ENCODE measurements at regions not wholly inside any gene's neighbourhood (a gene's known extent, or its start where the extent isn't known, plus 50 kb on each side); places are given as distances from the start of the nearest gene placed in this dataset.
"Not testable (repeated sequence)": the region's sequence is repeated elsewhere in the genome, so short reads cannot be mapped to it uniquely, and the experiment has no call there.

DNA sequence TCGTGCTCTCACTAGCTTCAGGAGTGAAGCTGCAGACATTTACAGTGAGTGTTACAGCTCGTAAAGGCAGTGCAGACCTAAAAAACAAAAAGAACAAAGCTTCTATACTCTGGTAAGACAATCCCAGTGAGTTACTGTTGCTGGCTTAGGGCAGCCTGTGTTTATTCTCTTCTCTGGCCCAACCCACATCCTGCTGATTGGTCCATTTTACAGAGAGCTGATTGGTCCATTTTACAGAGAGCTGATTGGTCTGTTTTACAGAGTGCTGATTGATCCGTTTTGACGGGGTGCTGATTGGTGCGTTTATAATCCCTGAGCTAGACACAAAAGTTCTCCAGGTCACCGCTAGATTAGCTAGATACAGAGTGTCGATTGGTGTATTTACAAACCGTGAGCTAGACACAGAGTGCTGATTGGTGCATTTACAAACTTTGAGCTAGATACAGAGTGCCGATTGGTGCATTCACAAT is 158.0 kb downstream of the KLRB1 start:
- not testable (repeated sequence) for DNase-seq (ENCODE audit: low spot score)

DNA sequence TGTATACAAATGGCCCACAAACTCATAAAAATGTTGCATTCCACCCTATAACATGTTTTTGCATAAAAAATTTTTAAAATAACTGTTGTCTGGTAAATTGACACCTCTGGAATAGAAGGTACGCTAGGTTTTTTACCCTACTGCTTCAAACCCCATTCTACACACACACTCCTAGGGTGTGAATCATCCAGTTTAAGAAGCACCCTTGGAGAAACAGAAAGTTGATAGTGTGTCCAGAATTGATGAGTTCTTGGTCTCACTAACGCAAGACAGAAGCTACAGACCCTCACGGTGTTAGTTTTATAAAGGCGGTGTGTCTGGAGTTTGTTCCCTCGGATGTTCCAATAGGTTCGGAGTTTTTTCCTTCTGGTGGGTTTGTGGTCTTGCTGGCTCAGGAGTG is 158.5 kb downstream of the KLRB1 start:
- no peak for DNase-seq (ENCODE audit: low spot score)

DNA sequence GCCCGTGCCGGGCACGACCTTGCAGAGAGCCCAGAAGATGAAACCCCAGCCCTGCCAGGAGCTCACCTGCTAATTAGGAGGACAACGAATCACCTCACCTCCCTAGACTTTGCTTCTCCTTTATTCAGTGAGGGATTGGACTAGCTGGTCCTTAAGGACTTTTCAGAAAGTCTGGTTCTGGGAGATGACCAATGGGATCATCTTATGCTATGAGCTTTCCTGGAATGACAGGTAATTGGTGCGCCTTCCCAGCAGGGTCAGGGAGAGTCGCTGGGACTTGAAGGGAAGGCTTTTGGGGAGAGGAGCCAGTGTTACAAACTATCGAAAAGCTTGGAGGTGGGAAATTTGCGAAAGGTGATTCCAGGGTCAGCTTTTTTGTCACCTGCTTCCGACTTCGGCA is 159.1 kb downstream of the KLRB1 start:
- DNase-seq (ENCODE audit: low spot score), result not testable (repeated sequence)

DNA sequence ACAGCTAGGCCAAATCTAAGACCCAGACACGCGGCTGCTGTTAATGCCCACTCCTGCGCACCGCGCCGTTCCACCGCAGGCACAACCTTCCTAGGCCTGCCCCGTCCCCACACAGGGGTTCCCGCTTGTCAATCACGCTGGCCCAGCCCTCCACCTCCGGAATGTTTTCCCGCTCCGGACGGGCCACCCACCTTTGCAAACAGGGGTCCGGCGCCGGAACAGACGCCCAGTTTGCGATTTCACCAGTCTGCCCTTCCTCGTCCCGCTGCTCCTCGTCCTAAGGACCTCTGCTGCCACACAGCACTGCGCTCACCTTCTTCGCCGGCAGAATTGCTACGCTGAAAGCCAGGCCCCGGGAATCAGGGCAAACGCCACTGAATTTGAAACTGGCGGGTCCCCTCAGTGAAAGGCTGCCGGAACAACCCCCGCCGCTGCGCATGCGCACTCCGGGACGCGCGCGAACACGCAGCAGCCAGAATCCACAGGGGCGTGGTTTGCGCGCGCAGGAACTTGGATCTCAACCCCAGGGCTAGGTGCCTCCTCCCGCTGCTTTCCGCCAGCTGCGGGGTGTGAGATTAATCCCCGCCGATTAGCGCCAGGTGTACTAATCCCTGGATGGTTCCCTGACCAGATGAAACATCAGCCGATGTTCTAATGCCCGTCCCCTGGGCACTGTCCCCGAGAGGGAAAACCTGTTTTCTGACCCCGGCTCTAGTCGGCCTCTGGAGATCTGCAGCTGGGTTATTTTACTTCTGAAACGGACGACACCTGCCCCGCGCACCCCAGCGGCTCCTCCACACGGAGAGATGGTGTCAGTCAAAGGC is 159.7 kb downstream of the KLRB1 start:
- DNase-seq (ENCODE audit: low spot score), result peak; percentile 84

DNA sequence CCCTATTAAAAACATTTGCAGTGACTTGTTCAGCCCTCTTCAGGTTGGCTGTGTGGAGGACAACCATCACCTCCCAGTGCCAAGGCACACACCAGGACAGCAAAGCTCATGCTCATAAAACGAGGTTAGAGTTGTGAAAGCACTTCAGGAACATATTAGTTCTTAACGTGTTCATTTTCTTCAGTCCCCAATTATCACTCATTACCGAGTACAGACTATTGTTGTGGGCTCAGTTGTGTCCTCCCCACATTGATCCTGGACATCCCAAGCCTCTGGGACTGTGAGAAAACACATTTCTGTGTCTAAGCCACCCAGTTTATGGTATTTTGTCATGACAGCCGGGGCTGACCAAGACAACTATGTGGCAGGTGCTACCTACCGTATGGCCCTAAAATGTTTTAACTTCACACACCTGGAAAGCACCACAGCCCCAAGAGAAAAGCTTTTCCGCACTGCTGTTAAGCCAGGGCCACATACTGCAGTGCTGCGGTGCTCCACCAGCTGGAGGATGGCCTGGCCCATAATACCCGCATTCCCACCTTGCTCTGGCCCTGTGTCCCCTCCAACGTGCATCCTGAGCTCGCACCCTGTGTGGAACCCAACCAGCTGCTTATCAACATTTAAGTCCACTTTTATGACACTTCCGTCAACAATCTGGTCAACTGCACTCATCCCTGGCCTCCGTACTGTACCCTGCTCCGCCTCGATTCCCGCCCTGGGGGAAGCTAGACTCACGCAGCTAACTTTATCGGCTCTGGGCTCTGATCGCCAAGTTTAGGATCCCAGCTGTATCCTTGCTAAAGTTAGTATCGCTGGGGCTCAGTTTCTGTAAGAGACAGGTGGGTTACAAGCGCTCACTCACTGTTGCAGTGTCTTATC is 160.6 kb downstream of the KLRB1 start:
- not testable (repeated sequence) for DNase-seq (ENCODE audit: low spot score)

DNA sequence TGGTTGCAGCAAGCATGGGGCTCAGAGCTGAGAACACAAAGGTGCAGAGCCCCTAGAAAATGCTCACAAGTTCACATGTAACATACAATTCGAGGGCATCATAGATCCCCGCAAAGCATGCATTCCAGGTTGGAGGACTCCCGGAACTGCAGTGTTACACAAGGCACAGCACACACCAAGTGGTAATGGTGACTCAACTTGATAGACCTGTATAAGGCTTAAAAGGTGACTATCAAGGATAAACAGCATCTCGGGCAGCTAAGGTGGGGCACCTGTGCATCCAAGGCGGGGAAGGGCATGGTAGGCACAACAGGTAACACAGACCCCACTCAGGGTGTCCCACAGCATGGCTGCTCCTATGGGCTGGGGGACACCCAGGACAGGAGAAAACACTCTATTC is 167.3 kb downstream of the KLRB1 start:
- DNase-seq (ENCODE audit: low spot score), result not testable (repeated sequence)

DNA sequence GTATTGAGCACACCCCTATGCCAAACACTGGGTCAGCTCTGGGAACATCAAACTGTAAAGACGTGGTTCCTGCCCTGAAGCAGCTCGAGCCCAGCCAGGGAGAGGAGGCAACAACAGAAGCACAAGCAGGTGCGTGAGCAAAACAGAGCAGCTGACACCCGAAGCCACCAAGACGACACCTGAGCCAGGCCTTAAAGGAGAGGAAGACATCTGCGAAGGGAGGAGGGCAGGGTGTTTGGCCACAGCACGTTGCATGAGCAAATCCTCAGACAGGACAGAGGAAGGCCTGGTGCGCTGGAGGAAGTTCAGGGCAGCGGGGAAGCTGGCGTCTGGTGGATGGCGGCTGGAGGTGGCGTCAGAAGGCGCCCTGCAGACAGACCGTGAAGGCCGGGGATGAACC is 172.0 kb downstream of the KLRB1 start:
- DNase-seq (ENCODE audit: low spot score), result not testable (repeated sequence)

DNA sequence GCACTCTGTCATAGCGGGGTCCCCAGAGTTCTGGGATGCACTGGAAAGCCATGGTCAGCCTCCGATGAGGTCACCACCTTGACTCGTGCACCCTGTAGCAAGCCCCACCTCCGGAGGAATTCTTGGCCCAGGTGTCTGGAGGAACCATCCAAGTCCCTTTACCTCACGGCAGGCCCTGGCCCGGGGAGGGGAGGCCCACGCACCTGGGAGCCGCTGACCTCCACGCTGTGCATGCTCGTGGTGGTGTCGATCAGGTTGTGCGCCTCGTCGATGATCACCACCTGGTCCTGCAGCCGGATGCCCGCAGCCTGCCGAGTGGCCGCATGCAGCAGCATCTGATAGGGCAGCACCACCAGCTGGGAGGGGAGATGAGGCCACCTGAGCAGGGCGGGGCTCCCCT is 177.3 kb downstream of the KLRB1 start:
- not testable (repeated sequence) for DNase-seq (ENCODE audit: low spot score)

DNA sequence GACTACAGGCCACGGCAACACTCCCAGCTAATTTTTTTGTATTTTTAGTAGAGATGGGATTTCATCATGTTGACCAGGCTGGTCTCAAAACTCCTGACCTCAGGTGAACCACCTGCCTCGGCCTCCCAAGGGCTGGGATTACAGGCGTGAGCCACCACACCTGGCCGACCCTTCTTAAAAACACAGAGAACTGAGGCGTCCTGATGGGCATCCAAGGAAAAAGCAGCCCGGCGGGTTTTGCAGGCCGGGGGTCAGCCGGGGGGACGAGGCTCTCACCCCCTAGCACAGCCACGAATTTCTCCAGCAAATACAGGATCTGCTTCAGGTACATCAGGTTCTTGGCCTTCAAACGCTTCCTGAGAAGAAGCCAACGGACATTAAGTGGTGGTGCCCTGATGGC is 178.9 kb downstream of the KLRB1 start:
- not testable (repeated sequence) for DNase-seq (ENCODE audit: low spot score)

DNA sequence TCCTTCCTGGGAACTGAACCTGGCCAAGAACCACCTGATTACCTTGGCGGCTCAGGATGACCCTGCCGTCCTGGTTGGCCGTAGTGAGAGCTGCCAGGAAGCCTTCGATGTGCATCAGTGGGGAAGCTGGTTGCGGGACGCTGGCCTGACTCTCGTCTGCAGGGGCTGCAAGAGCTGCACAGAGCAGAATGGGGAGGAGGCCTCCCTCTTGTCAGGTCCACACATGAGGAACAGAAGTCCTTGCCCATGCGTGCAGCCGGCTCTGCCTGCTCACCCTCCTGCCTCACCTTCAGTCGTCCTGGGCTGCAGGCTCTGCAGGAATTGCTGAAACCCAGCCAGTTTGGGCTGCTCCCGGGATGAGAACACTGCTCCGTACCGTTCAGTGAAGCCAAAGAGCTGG is 182.3 kb downstream of the KLRB1 start:
- DNase-seq (ENCODE audit: low spot score), result not testable (repeated sequence)

DNA sequence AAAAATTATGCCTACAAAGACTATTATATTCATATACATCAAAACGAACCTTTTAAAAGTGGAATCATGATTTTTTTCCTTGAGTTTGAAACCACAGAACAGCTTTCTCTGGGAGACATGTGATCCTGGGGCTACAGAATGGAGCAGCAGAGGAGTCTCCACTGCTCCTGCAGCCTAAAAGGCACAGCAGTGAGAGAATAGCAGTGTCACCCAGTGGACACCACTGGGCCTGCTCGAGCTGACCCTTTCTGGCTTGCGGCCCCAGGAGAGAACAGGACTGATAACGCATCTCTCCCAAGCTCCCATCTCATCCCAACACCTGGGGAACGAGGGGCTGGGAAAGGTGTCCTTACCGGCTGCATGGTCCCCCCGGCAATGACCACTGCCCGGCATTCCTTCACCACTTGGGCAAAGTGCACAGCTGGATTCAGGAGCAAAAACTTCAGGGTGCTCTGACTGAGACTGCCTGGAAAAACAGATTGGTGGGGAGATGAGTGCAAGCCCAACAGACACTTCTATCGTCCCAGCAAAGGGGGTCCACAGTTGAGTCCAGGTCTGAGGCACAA is 183.5 kb downstream of the KLRB1 start:
- not testable (repeated sequence) for DNase-seq (ENCODE audit: low spot score)

DNA sequence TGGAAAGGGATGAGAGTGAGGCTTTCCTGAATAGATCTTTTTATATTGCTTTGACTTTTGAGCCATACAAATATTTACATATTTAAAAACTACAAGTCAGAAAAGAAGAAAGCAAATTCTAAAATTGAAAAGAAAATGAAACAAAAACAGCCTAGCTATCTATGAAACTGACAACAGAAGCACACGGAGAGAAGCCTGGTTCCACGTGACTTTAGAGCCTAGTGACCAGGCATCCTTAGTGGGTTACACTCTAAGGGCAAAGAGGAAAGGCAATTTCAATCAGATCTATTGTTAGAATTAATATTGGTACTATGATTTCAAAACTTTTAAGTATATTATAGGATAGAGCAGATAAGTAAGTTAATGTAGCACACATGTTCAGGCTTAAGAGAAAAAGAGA is 185.0 kb downstream of the KLRB1 start:
- DNase-seq (ENCODE audit: low spot score), result not testable (repeated sequence)

DNA sequence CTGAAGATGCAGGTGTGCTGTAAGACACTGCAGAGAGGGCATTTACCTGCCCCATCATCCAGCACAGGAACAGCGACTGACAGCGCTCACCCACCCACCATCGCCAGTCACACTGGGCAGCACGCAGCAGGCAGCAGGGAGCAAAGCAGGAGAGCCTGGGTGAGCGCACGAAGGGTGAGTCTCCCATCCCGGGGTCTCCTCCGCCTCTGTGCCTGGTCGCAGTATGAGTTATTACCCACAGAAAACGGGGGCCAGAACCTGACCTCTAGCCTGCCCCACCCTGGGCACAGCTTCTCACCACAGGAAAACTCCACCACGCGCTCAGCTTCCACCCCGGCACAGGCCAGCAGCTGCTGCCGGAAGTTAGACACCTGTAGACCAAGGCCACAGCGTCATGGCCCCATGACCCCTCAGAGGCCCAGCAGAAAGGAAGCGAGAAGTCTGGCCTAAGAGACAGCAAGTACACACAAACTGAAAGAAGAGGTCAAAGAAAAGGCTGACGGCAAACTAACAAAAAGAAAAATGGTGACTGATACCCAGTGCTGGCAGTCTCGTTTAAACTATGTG is 186.1 kb downstream of the KLRB1 start:
- DNase-seq (ENCODE audit: low spot score), result not testable (repeated sequence)

DNA sequence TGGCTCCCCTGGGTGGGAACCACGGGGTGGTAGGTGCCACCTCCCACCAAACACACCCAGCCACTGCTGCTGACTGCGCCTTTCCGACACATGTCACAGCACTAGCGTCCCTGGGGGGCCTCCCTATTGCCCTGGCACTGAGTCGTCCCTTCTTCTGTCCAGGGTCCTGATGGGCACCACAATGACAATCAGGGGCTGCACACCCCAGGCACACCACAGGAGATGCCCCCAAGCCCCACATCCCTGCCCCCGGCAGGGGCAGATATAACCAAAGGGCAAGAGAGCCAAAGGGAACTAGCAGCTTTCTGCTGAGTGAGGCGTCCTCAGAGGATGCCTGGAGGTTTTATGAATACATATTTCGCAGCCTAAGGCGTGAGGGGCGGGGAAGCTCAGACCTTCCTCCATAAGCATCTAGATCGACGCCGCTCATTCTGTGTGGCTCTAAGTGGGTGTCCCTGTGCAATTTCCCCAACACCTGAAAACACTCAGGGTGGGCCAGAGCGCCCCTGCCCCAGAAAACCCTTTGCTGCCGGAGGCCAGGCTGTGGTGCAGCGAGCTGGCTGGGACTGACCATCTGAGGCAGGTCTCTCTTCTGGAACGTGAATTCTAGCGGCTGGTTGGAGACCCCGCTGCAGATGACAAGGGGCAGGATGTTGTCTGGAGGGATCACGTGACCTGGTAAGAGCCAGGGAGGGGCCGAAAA is 186.7 kb downstream of the KLRB1 start:
- not testable (repeated sequence) for DNase-seq (ENCODE audit: low spot score)

DNA sequence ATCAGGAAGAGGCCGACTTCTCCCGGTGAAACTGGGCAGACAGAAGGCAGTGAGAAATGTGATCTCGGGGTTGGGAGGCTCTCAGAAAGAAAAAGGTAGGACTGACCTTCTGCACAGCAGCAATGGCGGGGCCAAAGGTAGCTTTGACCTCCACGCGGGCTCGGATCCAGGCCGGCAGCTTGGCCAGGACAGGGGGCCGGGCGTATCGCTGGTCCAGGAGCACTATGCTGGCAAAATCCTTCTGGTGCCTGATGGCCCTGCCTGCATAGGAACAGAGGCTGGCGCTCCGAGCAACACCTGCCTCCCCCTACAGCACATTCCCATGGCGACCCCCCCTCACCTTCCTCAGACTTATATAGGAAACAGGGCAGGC is 189.1 kb downstream of the KLRB1 start:
- not testable (repeated sequence) for DNase-seq (ENCODE audit: low spot score)

DNA sequence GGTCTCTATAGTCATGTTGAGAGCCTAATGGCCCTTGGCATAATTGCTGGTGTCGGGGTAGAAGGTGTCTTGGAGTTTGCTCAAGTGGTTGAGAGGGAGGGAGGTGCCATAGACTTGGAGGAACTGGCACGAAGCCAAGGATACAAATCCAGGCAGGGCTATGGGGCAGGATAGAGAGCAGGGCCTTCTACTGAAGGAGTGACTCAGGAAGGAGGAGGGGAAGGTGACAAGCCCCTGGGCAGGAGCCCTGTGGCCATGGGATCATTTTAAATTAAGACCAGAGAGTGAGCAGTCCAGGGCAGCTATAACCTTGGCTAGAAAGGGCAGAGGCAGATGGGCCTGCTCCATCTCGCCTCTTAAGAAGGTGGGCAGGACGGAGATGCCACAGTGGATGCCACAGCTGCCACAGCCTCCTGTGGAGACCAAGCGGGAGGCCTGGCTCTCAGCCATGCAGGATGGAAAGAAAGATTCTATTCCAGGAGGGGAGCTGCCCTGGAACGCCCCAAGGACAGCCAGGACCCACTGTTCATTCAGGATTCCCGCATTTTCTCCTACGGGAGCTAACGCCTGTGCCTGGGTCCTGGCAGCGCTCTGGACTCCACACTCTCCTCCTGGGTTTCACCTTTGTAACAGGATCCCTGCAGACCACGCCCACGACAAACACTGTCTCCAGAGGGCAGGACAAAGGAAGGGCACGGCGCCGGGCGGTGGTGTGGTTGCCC is 189.6 kb downstream of the KLRB1 start:
- not testable (repeated sequence) for DNase-seq (ENCODE audit: low spot score)

DNA sequence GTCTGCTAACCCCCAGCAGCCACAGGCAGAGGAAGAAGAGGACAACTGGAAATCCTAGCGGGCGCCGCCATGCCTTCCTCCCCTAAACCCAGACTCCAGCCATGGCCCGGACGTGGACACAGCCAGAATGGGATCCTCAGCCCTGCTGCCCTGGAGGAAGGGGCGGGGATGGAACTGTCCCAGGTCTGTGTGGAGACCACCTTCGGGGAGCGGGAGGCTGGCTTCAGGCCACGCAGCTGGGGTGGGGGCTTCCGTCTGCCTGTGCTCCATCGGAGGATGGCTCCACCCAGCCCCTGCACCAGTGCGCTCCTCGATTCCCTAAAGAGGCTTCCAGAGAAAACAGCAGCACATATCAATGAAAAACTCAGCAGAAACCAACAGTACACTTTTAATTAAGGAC is 190.4 kb downstream of the KLRB1 start:
- not testable (repeated sequence) for DNase-seq (ENCODE audit: low spot score)

DNA sequence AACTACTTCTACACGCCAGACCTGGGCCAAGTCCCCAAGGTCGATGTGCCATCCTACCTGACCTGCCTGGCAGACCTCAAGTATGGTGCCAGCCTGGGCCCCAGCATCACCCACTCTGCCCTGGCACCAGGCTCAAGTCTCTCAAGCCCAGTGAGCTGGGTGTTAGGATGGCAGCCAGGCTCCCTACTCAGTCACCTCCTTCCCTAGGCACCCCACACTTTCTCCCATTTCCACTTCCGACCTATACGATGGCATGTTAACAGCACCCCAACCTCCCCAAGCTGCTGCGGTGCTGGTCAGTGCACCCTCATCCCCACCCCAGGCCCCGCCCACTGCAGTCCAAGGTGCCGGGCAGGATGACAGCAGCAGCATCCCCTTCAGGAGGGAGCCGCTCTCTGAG is 191.4 kb downstream of the KLRB1 start:
- DNase-seq (ENCODE audit: low spot score), result not testable (repeated sequence)

DNA sequence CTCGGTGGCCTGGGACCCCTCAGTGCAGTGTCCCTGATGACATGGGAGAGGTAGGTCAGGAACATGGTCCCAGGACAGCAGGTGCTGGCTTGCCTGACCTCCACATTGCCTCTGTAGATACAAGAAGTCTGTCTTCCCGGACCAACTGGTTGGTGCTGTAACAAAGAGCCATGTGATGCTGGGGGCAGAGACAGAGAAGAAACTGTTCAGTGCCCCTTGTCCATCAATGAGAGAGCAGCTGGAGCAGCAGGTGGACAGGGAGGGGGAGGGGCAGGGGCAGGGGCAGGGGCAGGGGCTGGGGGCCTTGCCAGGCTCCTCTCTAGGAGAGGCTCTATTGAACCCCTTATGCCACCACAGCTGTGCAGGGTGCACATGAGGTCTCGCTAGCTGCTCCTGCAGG is 191.8 kb downstream of the KLRB1 start:
- DNase-seq (ENCODE audit: low spot score), result not testable (repeated sequence)

DNA sequence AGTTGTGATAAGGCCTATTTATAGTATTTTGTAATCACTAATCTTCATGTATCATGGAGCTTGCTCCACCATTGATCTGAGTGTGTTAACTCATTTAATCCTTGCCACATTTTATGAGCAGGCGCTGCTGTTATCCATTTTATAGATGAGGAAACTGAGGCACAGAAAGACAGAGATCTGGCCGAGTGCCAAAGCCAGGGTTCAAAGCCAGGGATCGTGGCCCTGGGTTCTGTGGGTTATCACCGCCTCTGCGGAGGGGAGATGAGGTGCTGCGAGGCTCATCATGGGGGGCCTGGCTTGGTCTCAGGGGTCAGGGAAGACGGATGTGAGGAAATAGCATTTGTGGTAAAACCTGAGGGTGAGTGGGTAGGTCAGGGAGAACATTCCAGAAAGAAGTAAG is 193.9 kb downstream of the KLRB1 start:
- not testable (repeated sequence) for DNase-seq (ENCODE audit: low spot score)

DNA sequence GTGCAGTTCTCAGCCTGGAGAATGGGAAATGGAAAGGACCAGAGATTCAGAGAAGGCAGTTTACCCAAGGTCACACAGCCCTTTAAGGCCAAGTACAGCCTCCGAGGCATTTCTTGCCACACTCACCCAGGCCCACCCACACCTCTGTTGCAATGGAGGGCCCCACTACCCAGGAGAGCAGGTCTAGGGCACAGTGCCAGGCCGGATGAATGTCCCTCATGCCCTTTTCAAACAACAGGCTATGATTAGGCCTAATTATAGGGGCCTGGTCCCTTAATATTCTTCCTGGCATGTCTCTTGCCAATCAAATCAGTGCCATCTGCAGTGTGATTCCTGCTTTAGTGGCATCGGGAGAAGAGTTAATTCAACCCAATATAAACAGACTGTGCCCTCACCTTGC is 195.3 kb downstream of the KLRB1 start:
- DNase-seq (ENCODE audit: low spot score), result not testable (repeated sequence)

Measured in D341Med (cell line).